Activated CD4-positive, alpha-beta T cell treated with anti-CD3 and anti-CD28 coated beads, Interleukin-2, amount 10 ng/mL, durations not matched to agents 24 days and 14 days (primary cell): ENCODE measurements at regions not wholly inside any gene's neighbourhood (a gene's known extent, or its start where the extent isn't known, plus 50 kb on each side); places are given as distances from the start of the nearest gene placed in this dataset.
A peak's percentile ranks its signal among the peaks of the same experiment; 100 is the strongest.

Experiments used
- DNase-seq: peaks from one replicate; pipeline ENCODE4 v3.0.0; 2022
- H3K27ac Mint-ChIP-seq: one replicate; pipeline ENCODE4 v1.8.0; 2022; ENCODE audit warnings: mild to moderate bottlenecking, mixed read lengths
- H3K27me3 Mint-ChIP-seq: one replicate; pipeline ENCODE4 v1.8.0; 2022; ENCODE audit warnings: mixed read lengths
- H3K36me3 Mint-ChIP-seq: one replicate; pipeline ENCODE4 v1.8.0; 2022; ENCODE audit warnings: low read depth, mild to moderate bottlenecking, mixed read lengths
- H3K4me1 Mint-ChIP-seq: one replicate; pipeline ENCODE4 v1.8.0; 2021; ENCODE audit warnings: mixed read lengths
- H3K4me3 Mint-ChIP-seq: one replicate; pipeline ENCODE4 v1.8.0; 2022; ENCODE audit warnings: mild to moderate bottlenecking, moderate library complexity, mixed read lengths
- H3K9me3 Mint-ChIP-seq: one replicate; pipeline ENCODE4 v1.8.0; 2021; ENCODE audit warnings: mixed read lengths
- intact Hi-C: fragments of 100-400 bp; cut with micrococcal nuclease; formaldehyde crosslinking; loops from one replicate; pipeline ENCODE4 v1.15.1; 2023

DNA sequence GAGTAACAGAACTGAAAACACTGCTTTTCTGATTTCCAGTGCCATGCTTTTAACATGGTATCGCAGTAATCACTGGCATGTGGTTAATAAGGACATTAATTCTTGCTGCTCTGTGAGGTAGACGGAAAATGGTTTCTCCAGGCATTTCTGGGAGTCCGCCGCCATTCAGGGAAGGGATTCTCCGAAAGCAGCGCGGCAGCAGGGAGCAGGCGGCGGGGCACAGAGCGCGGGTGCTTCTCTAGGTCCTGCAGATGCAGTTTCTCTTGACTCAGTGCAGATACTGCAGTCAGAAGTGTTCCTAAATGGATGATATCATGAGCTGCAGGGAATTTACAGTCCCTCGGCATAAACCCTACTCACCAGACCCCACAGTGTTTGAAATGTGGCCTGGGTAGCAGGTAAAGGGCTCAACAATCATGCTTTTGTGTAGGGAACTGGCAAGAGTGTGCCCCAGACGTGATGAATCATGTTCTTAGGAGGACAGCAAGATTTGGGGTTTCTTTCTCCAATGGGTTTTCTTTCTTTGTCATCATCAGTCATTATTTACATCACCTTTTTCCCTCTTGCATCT lies 338.6 kb upstream of the ARGLU1 start:
- Mint-ChIP-seq H3K27ac (no peak overlapping the region), H3K4me3 (no peak overlapping the region), H3K27me3 (no peaks in the 10 kb centered on the region), H3K9me3 (peaks cover 3% of the 10 kb centered on the region), H3K4me1 (no peaks in the 10 kb centered on the region), H3K36me3 (no peaks in the 10 kb centered on the region)
- intact Hi-C loops, result no loop called here
- DNase-seq, result no peak

DNA sequence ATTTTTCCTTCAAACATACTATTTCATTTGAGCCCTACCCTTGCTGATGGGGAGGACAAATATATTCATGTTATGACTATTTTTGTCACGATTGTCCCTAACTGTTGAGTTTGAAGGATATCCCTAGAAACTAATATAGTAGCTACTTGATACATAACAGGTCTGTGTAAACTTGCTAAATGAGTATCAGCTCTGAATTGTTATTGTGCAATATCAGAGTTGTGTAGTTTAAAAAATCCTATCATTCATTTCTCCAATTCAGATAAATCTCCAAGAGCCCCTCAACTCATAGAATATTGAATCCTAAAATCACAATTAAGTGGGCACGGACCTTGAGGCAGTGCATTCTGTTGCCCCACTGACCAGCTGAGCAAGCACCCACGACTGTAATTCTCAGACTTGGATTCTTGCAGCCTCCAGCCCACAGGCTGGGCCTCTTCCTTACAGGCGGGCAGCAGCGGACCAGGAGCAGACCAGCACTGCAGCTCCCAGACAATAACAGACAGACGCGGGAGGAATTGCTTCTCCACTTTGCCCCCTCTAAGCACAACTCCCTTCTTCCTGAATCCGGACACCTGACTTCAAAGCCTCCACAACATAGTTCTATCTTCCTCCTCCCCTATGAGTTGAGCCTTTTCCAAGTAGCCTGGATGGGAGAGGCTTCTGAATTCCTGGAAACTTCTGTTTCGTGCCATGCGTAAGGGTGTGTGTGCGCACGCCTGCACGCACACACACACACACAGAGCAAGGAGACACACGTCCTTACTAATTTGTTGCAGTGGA lies 337.6 kb upstream of the ARGLU1 start:
- no peak overlapping the region for H3K27ac Mint-ChIP-seq
- peaks cover 3% of the 10 kb centered on the region for H3K9me3 Mint-ChIP-seq
- DNase-seq, result no peak
- H3K4me1 Mint-ChIP-seq, result no peaks in the 10 kb centered on the region
- H3K36me3 Mint-ChIP-seq, result no peaks in the 10 kb centered on the region
- H3K27me3 Mint-ChIP-seq, result no peaks in the 10 kb centered on the region
- intact Hi-C loops, result no loop called here
- no peak overlapping the region for H3K4me3 Mint-ChIP-seq

DNA sequence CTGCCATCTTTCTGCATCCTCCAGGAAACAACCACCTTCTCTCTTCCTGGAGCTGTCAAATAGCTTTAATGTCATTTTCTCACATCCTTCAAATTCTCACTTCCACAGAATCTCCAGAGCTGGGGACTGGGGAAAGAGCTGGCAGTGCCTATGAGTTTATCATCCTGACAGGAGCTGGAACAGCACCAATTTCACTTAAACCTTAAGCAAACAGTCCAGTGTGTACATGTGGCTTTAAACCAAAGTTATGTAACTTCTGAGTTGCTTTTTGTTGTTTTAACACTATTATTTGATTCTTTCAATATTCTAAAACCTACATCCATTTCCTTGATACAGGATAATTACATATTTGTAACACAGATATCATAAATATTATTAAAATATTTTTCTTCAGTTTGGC lies 331.5 kb upstream of the ARGLU1 start:
- no peak for DNase-seq
- no peaks in the 10 kb centered on the region for H3K4me1 Mint-ChIP-seq
- H3K27me3 Mint-ChIP-seq, result no peaks in the 10 kb centered on the region
- H3K4me3 Mint-ChIP-seq, result no peak overlapping the region
- no peaks in the 10 kb centered on the region for H3K36me3 Mint-ChIP-seq
- H3K27ac Mint-ChIP-seq, result no peak overlapping the region
- intact Hi-C loops, result no loop called here
- H3K9me3 Mint-ChIP-seq, result peaks cover 3% of the 10 kb centered on the region

DNA sequence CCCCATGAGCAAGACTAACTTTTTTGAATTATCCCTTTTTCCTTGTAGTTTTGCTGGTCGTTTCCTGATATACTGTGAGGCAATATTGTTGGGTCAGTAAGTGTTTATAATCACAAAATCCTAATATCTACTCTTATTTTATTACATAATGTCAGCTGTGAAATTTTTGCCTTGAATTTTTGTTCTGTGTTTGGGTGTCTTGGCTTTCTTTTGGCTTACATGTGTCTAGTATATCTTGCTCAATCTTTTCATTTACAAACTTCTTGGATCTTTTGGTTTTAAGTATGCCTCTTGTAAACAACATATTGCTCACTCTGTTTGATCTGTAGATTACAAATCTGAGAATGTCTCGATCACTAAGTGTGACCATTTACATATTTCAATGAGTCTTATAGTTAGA lies 330.3 kb upstream of the ARGLU1 start:
- no peak for DNase-seq
- no peaks in the 10 kb centered on the region for H3K36me3 Mint-ChIP-seq
- no peak overlapping the region for H3K27ac Mint-ChIP-seq
- H3K9me3 Mint-ChIP-seq, result peaks cover 3% of the 10 kb centered on the region
- no peaks in the 10 kb centered on the region for H3K27me3 Mint-ChIP-seq
- H3K4me3 Mint-ChIP-seq, result no peak overlapping the region
- intact Hi-C loops, result no loop called here
- H3K4me1 Mint-ChIP-seq, result no peaks in the 10 kb centered on the region

DNA sequence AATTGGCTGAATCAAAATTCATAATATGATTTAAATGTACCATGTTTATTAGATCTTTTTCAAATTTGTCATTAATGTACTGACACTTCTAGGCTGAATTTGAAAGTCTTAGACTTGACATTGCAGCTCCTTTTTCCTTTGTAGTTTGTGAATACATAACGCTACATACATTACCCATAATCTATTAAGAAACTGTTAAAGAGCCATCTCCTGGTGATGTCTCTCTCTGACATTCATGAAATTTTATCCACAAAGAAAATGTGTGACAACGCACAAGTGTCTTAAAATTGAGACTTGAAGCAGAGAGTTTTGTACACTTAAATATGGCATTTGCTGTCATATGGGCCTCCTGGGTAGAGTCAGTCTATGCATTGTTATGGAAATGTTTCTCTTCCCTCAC lies 320.2 kb upstream of the ARGLU1 start:
- no peak for DNase-seq
- H3K4me3 Mint-ChIP-seq, result no peak overlapping the region
- no peaks in the 10 kb centered on the region for H3K9me3 Mint-ChIP-seq
- no peaks in the 10 kb centered on the region for H3K36me3 Mint-ChIP-seq
- no peaks in the 10 kb centered on the region for H3K4me1 Mint-ChIP-seq
- no peaks in the 10 kb centered on the region for H3K27me3 Mint-ChIP-seq
- H3K27ac Mint-ChIP-seq, result no peak overlapping the region
- intact Hi-C loops, result no loop called here

DNA sequence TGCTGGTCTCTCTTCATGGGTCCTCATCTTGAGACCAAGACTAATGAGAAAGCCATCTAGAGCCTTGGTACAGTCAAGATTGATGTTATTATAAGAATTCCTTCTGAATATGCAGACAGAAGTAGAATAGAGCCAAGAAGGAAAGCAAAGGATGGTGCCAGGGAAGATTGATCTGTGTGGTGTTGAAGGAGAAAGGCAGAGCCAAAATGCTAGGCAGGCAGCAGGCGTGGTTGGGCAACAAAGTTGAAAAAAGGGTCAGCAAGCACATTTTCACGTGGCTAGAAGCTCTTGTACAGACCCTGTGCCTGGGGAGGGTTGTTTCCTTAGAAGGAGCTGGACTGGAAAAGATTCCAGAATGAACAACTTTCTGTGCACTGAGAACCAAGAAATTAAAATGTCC lies 319.7 kb upstream of the ARGLU1 start:
- intact Hi-C loops, result no loop called here
- no peak overlapping the region for H3K4me3 Mint-ChIP-seq
- H3K27me3 Mint-ChIP-seq, result no peaks in the 10 kb centered on the region
- no peaks in the 10 kb centered on the region for H3K9me3 Mint-ChIP-seq
- DNase-seq, result no peak
- no peaks in the 10 kb centered on the region for H3K4me1 Mint-ChIP-seq
- no peak overlapping the region for H3K27ac Mint-ChIP-seq
- no peaks in the 10 kb centered on the region for H3K36me3 Mint-ChIP-seq

DNA sequence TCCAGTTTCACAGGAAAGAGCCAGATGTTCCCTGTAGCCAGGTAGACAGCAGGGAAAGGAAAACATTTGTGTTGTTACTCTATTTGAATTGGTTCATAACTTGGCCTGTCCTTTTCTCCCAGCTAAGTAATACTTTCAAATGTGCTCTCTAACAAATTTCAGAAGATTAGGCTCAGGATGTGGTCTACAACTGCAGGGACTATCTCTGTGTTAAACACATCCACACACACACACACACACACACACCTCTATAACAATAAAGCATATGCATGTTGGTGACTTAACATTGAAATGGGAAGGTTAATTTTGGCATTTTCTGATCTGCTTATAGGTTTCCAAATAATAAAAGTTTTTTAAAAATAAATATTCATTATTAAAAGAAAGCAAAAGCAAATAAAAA lies 316.0 kb upstream of the ARGLU1 start:
- Mint-ChIP-seq H3K36me3 (no peaks in the 10 kb centered on the region), H3K27me3 (no peaks in the 10 kb centered on the region), H3K4me1 (no peaks in the 10 kb centered on the region), H3K9me3 (no peaks in the 10 kb centered on the region), H3K4me3 (no peak overlapping the region), H3K27ac (peak overlapping the region; percentile 41)
- no peak for DNase-seq
- intact Hi-C loops, result no loop called here

DNA sequence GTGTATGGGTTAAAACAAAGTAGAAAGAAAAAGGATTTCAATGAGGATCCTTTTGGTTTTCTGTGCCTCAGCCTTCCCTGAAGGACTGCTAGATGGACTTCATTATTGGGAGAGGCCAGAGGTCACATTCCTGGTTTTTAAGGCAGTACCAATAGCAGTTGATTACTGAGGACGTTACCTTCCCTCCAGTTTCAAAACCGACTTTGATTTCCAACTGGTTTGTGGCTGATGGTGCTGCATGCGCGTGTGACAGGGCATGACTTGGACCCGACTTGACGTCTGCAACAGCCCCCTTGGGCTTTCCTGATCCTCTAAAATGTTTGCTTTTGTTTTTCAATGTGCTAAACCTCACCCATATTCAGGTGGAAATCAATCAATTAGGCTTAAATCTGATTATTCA lies 314.3 kb upstream of the ARGLU1 start:
- H3K4me3 Mint-ChIP-seq, result no peak overlapping the region
- H3K4me1 Mint-ChIP-seq, result no peaks in the 10 kb centered on the region
- intact Hi-C loops, result no loop called here
- DNase-seq, result no peak
- no peaks in the 10 kb centered on the region for H3K36me3 Mint-ChIP-seq
- H3K9me3 Mint-ChIP-seq, result no peaks in the 10 kb centered on the region
- no peaks in the 10 kb centered on the region for H3K27me3 Mint-ChIP-seq
- H3K27ac Mint-ChIP-seq, result no peak overlapping the region

DNA sequence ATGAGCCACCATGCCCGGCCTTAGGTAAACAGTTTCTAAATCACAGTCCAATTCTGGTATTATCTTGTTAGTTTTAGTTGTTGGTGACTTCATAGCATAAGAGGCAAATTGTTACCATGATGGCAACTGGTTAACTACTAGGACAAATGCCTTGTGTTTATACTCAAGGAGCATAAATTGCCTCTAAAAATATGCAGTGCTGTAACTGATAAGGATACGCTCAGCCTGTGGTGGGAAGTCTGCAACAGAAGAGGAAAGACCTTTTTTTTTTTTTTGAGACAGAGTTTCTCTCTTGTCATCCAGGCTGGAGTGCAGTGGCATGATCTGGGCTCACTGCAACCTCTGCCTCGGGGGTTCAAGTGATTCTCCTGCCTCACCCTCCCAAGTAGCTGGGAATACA lies 311.9 kb upstream of the ARGLU1 start:
- Mint-ChIP-seq H3K4me1 (no peaks in the 10 kb centered on the region), H3K9me3 (no peaks in the 10 kb centered on the region), H3K27me3 (no peaks in the 10 kb centered on the region), H3K4me3 (no peak overlapping the region), H3K36me3 (no peaks in the 10 kb centered on the region), H3K27ac (no peak overlapping the region)
- intact Hi-C loops, result no loop called here
- DNase-seq, result no peak

DNA sequence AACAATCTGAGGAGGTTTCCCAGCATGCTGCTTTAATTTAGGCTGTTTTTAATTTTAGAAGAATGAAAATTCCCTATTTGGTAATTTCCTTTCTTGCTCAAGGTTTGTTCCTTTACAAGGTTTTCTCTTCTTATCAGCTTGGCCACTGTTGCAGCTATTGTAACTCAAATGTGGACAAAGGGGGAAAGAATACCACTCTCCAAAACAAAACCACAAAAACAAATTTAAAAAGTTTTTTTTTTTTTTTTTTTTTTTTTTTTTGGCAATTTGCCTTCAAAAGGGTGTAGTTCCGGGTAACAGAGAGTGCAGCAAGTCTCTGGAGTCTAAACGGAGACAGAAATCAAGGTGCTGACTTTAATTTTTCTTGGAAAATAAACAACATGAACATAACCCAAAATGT lies 306.4 kb upstream of the ARGLU1 start:
- H3K36me3 Mint-ChIP-seq, result no peaks in the 10 kb centered on the region

DNA sequence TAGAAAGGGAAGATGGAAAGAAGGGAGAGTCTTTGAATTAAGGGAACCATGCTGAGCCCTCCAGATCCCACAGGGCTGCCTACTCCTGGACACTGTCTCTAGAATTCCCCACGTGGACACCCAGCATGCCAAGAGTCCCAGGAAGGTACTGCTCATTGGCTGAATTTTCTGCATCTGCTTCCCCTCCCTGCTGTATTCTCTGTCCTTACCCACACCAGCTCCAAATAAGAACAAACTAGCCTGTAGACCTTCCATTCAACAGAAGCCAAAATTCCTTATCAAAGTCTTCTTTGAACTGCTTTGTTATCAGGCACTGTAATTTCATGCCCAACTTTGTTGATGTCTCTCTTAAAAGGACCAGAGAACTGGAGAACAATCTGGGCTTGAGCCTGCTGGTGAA lies 305.9 kb upstream of the ARGLU1 start:
- no peaks in the 10 kb centered on the region for H3K4me1 Mint-ChIP-seq
- no peaks in the 10 kb centered on the region for H3K36me3 Mint-ChIP-seq
- no peak for DNase-seq
- H3K27me3 Mint-ChIP-seq, result no peaks in the 10 kb centered on the region
- no peaks in the 10 kb centered on the region for H3K9me3 Mint-ChIP-seq
- H3K4me3 Mint-ChIP-seq, result no peak overlapping the region
- no peak overlapping the region for H3K27ac Mint-ChIP-seq
- intact Hi-C loops, result no loop called here

More for the DNA sequence above, 306.4 kb upstream of the ARGLU1 start:
- Mint-ChIP-seq H3K9me3 (no peaks in the 10 kb centered on the region), H3K4me1 (no peaks in the 10 kb centered on the region), H3K27ac (no peak overlapping the region), H3K4me3 (no peak overlapping the region), H3K27me3 (no peaks in the 10 kb centered on the region)
- DNase-seq, result no peak
- intact Hi-C loops, result no loop called here

DNA sequence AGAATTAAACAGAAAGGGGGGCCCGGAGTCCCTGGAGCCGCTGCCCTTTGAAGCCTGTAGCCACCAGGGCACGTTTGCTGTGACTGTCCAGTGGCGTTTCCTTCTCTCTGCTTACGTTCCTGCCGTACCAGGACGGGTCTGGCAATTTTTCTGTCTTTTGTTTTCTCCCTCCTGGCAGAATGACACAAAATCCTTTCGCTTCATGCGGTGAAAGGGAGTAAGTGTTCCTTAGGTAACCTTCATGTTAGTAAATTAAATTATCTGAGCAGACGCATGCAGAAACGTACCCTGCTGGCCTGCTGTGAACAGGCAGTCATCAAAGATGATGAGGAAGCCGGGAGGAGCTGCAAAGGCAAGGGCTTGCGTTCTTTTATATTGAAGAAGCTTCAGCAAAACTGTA lies 299.3 kb upstream of the ARGLU1 start:
- intact Hi-C loops, result no loop called here
- H3K4me1 Mint-ChIP-seq, result no peaks in the 10 kb centered on the region

DNA sequence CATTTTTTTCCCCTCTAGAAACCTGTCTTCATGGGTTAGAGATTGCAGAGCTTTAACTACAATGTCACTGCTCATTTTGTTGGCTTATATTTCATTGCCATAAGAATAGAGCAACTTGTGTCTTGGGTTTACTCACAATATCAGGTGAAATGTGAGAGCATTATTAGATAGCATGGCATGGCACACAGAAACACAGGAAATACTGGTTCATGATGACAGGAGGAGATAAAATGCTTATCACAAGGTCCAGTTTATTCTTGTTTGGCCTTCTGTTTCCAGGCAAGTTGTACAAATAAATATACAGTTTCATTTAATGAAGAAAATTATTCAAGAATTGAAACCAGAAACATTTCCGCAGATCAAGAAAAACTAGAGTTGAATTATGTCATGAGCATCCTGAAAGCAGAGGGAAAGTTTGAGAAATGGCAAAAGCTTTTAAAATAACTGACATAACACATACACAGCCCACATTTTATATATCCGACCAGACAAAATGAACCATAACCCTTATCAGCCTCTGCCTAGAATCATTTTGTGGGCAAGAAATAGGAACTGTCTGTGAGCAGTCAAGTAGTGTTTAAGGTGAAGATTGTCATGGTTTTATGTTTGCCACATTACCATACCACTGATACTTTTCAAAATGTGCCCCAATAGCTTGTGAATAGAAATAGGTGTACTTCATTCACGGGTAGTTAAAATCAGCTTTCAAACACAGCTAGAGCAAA lies 297.9 kb upstream of the ARGLU1 start:
- intact Hi-C loops, result no loop called here
- Mint-ChIP-seq H3K4me1 (no peaks in the 10 kb centered on the region), H3K27ac (no peak overlapping the region), H3K9me3 (no peaks in the 10 kb centered on the region), H3K36me3 (no peaks in the 10 kb centered on the region), H3K4me3 (no peak overlapping the region), H3K27me3 (no peaks in the 10 kb centered on the region)
- no peak for DNase-seq

More for the DNA sequence above, 299.3 kb upstream of the ARGLU1 start:
- Mint-ChIP-seq H3K27me3 (no peaks in the 10 kb centered on the region), H3K4me3 (no peak overlapping the region), H3K9me3 (no peaks in the 10 kb centered on the region), H3K27ac (no peak overlapping the region), H3K36me3 (no peaks in the 10 kb centered on the region)
- DNase-seq, result no peak

DNA sequence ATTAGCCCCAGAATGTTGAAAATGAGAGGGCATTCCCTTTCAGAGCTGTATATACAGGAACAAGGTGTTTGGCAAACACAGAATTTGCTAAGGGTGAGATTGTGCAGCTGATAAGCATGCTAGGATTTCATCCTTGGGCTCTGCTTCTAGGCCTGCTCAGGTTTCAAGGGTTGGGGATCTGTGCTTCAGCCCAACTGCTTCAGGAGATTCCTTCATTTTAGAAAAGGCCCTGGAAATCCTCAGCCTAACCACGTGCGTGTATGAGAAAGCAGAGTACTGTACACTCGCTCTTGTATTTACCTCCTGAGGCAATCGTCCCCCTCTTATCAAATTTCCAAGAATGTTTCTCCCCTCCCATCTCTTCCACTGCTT lies 291.6 kb upstream of the ARGLU1 start:
- intact Hi-C loops, result no loop called here
- Mint-ChIP-seq H3K4me1 (no peaks in the 10 kb centered on the region), H3K9me3 (no peaks in the 10 kb centered on the region), H3K27me3 (no peaks in the 10 kb centered on the region), H3K36me3 (no peaks in the 10 kb centered on the region), H3K4me3 (no peak overlapping the region), H3K27ac (no peak overlapping the region)
- DNase-seq, result no peak
